WTC11 (cell line): ENCODE measurements at regions not wholly inside any gene's neighbourhood (a gene's known extent, or its start where the extent isn't known, plus 50 kb on each side); places are given as distances from the start of the nearest gene placed in this dataset.

Experiments
- ATAC-seq: fragments of 200-7000 bp; cut with Tn5 transposase; 2 replicates; pipeline ENCODE4 v1.10.0; 2021; ENCODE audit warnings: mild to moderate bottlenecking, moderate library complexity
- CTCF ChIA-PET: fragments of 300-600 bp; sonication (Branson Sonifier 250); formaldehyde crosslinking; loops from one replicate; lab custom pipeline; 2021; ENCODE audit warnings: antibody characterized with exemption; lab: Charles Lee
- POLR2A ChIA-PET: fragments of 350-600 bp; sonication (Branson Sonifier 250); formaldehyde crosslinking; loops from one replicate; lab custom pipeline; 2021; ENCODE audit warnings: antibody characterized with exemption; lab: Charles Lee
- DNase-seq: peaks from one replicate; pipeline ENCODE4 v3.0.0; 2021; ENCODE audit warnings: low spot score
- H3K27ac Mint-ChIP-seq: 2 replicates; pipeline ENCODE4 v1.8.0; 2021; ENCODE audit warnings: mixed read lengths
- H3K27me3 Mint-ChIP-seq: 2 replicates; pipeline ENCODE4 v1.8.0; 2021; ENCODE audit warnings: low read depth, mild to moderate bottlenecking, moderate library complexity, mixed read lengths
- H3K36me3 Mint-ChIP-seq: 2 replicates; pipeline ENCODE4 v1.8.0; 2021; ENCODE audit warnings: mixed read lengths
- H3K4me1 Mint-ChIP-seq: 2 replicates; pipeline ENCODE4 v1.8.0; 2022; ENCODE audit warnings: mixed read lengths
- H3K4me3 Mint-ChIP-seq: 2 replicates; pipeline ENCODE4 v1.8.0; 2021; ENCODE audit warnings: mild to moderate bottlenecking, moderate library complexity, mixed read lengths
- H3K9me3 Mint-ChIP-seq: 2 replicates; pipeline ENCODE4 v1.8.0; 2021; ENCODE audit warnings: mixed read lengths
- ATF1 ChIP-seq: sonication (generic); formaldehyde crosslinking; IDR thresholded peaks from 2 replicates; pipeline ENCODE4 v1.8.1; 2023; ENCODE audit warnings: mild to moderate bottlenecking, moderate library complexity, missing genetic modification reagents
- FOXJ3 ChIP-seq: sonication (generic); formaldehyde crosslinking; IDR thresholded peaks from 2 replicates; pipeline ENCODE4 v1.9.0; 2021; ENCODE audit warnings: missing genetic modification reagents, mild to moderate bottlenecking, borderline replicate concordance
- GRHL2 ChIP-seq: fragments of 250-450 bp; sonication (Bioruptor Pico); IDR thresholded peaks from 2 replicates; pipeline ENCODE4 v1.8.0; 2022; ENCODE audit warnings: mild to moderate bottlenecking, moderate library complexity; ENCODE audit not compliant: insufficient replicate concordance, severe bottlenecking
- HMGA2 ChIP-seq: fragments of 250-450 bp; sonication (Bioruptor Pico); IDR thresholded peaks from 2 replicates; pipeline ENCODE4 v1.4.0; 2021; ENCODE audit warnings: mild to moderate bottlenecking, moderate library complexity
- KAT7 ChIP-seq: sonication (generic); formaldehyde crosslinking; IDR thresholded peaks from 2 replicates; pipeline ENCODE4 v1.8.1; 2023; ENCODE audit warnings: missing genetic modification reagents, mild to moderate bottlenecking, borderline replicate concordance
- NFATC4 ChIP-seq: fragments of 250-450 bp; sonication (Bioruptor Pico); IDR thresholded peaks from 2 replicates; pipeline ENCODE4 v1.9.0; 2021; ENCODE audit warnings: mild to moderate bottlenecking
- NFYB ChIP-seq: sonication (generic); formaldehyde crosslinking; conservative IDR thresholded peaks from 2 replicates; pipeline ENCODE4 v1.8.0; 2022; ENCODE audit warnings: low read depth, missing genetic modification reagents
- OVOL2 ChIP-seq: fragments of 250-450 bp; sonication (Bioruptor Pico); IDR thresholded peaks from 2 replicates; pipeline ENCODE4 v1.9.0; 2021; ENCODE audit warnings: mild to moderate bottlenecking, borderline replicate concordance
- RELA ChIP-seq: sonication (generic); formaldehyde crosslinking; IDR thresholded peaks from 2 replicates; pipeline ENCODE4 v1.8.1; 2022; ENCODE audit warnings: missing genetic modification reagents, mild to moderate bottlenecking, borderline replicate concordance
- SMAD3 ChIP-seq: sonication (generic); formaldehyde crosslinking; IDR thresholded peaks from 2 replicates; pipeline ENCODE4 v1.8.0; 2022; ENCODE audit warnings: missing genetic modification reagents, mild to moderate bottlenecking, borderline replicate concordance
- SOX15 ChIP-seq: fragments of 250-450 bp; sonication (Bioruptor Pico); IDR thresholded peaks from 2 replicates; pipeline ENCODE4 v1.9.0; 2021; ENCODE audit warnings: mild to moderate bottlenecking
- TCF7 ChIP-seq: sonication (generic); formaldehyde crosslinking; IDR thresholded peaks from 2 replicates; pipeline ENCODE4 v1.8.0; 2022; ENCODE audit warnings: mild to moderate bottlenecking, low read depth, missing genetic modification reagents, moderate library complexity
- TEAD1 ChIP-seq: sonication (generic); formaldehyde crosslinking; IDR thresholded peaks from 2 replicates; pipeline ENCODE4 v1.8.0; 2022; ENCODE audit warnings: mild to moderate bottlenecking, missing genetic modification reagents
- TEAD4 ChIP-seq: sonication (generic); formaldehyde crosslinking; IDR thresholded peaks from 2 replicates; pipeline ENCODE4 v1.8.0; 2022; ENCODE audit warnings: mild to moderate bottlenecking, missing genetic modification reagents
- TP53 ChIP-seq: sonication (generic); formaldehyde crosslinking; IDR thresholded peaks from 2 replicates; pipeline ENCODE4 v1.8.1; 2023; ENCODE audit warnings: mild to moderate bottlenecking, missing genetic modification reagents
- ZNF219 ChIP-seq: sonication (generic); formaldehyde crosslinking; IDR thresholded peaks from 2 replicates; pipeline ENCODE4 v1.8.0; 2023; ENCODE audit warnings: missing genetic modification reagents, mild to moderate bottlenecking, borderline replicate concordance
- ZNF317 ChIP-seq: sonication (generic); formaldehyde crosslinking; IDR thresholded peaks from 2 replicates; pipeline ENCODE4 v1.8.1; 2023; ENCODE audit warnings: low read depth, mild to moderate bottlenecking, moderate library complexity, missing genetic modification reagents, borderline replicate concordance
- ZNF396 ChIP-seq: fragments of 250-450 bp; sonication (Bioruptor Pico); IDR thresholded peaks from 2 replicates; pipeline ENCODE4 v1.8.0; 2021; ENCODE audit warnings: mild to moderate bottlenecking, moderate library complexity, borderline replicate concordance
- TF ChIP-seq, protein P1 (sequence below): sonication (generic); formaldehyde crosslinking; IDR thresholded peaks from 2 replicates; pipeline ENCODE4 v1.8.1; 2023; ENCODE audit warnings: mild to moderate bottlenecking, missing genetic modification reagents
- TF ChIP-seq, protein P2 (sequence below): sonication (generic); formaldehyde crosslinking; IDR thresholded peaks from 2 replicates; pipeline ENCODE4 v1.8.1; 2022; ENCODE audit warnings: mild to moderate bottlenecking, missing genetic modification reagents, moderate library complexity, borderline replicate concordance
- TF ChIP-seq, protein P3 (sequence below): sonication (generic); formaldehyde crosslinking; IDR thresholded peaks from 2 replicates; pipeline ENCODE4 v1.8.0; 2022; ENCODE audit warnings: mild to moderate bottlenecking, missing genetic modification reagents
- TF ChIP-seq, protein P4 (sequence below): fragments of 250-450 bp; sonication (Bioruptor Pico); IDR thresholded peaks from 2 replicates; pipeline ENCODE4 v1.9.0; 2021; ENCODE audit warnings: mild to moderate bottlenecking, borderline replicate concordance

DNA sequence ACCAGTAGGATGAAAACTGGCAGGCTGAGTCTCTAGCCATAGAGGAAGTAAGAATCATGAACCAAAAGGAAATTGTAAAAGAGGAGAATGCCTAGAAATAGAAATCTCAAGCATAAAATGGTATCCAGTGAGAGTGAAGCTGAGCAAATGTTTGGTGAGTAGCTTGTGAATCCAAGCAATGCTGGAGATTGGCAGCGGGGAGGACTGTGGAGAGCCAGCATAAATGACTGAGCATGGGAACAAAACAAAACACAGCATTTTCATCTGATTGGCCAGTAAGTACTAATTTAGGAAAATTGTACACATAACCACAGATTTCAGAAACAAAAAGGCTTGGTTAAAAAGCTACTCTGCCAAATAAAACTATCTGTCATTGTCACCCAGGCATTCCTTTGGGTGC, 390.0 kb downstream of the STK39 start:
- DNase-seq, result no peak
- ChIA-PET POLR2A (no interaction called here), CTCF (interaction anchor here (1.2 kb wide), 1 partner anchor 12 kb away, joined by 3 read pairs; no protein-coding TSS in a partner anchor)
- TF ChIP-seq FOXJ3 (CRISPR knock-in tag) (no peak), TCF7 (CRISPR knock-in tag) (no peak)
- TF ChIP-seq, protein P1, sequence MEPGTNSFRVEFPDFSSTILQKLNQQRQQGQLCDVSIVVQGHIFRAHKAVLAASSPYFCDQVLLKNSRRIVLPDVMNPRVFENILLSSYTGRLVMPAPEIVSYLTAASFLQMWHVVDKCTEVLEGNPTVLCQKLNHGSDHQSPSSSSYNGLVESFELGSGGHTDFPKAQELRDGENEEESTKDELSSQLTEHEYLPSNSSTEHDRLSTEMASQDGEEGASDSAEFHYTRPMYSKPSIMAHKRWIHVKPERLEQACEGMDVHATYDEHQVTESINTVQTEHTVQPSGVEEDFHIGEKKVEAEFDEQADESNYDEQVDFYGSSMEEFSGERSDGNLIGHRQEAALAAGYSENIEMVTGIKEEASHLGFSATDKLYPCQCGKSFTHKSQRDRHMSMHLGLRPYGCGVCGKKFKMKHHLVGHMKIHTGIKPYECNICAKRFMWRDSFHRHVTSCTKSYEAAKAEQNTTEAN (CRISPR knock-in tag), result no peak
- TF ChIP-seq, protein P2, sequence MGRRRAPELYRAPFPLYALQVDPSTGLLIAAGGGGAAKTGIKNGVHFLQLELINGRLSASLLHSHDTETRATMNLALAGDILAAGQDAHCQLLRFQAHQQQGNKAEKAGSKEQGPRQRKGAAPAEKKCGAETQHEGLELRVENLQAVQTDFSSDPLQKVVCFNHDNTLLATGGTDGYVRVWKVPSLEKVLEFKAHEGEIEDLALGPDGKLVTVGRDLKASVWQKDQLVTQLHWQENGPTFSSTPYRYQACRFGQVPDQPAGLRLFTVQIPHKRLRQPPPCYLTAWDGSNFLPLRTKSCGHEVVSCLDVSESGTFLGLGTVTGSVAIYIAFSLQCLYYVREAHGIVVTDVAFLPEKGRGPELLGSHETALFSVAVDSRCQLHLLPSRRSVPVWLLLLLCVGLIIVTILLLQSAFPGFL (CRISPR knock-in tag), result no peak
- H3K4me3 Mint-ChIP-seq, result no peak overlapping the region
- ATAC-seq, result no peak
- 0 out of 2 replicates have a peak overlapping the region, but pooled peaks have one; percentile 14 for H3K27ac Mint-ChIP-seq
- H3K9me3 Mint-ChIP-seq, result peaks cover 8% of the 10 kb centered on the region
- H3K36me3 Mint-ChIP-seq, result peaks cover 7% of the 10 kb centered on the region
- no peaks in the 10 kb centered on the region for H3K27me3 Mint-ChIP-seq
- peaks cover 45% of the 10 kb centered on the region for H3K4me1 Mint-ChIP-seq

DNA sequence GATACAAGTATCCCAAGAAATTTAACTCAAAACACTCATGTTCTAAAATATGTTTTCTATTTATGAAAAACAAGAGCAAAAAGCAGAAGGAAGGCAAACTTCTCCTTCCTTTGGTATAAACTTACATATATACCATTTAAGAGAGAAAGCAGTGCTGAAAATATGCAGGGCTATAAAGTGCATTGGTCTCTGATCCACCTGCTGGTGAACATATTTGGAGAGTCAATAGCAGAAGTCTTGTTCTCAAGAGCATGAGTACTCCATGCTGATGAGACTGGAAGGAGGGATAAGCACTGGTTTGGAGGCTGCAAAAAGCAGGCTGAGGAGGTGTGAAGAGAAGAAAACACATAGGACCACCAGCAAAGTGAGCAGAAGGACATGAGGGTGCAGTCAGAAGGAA, 391.2 kb downstream of the STK39 start:
- no peak for ATAC-seq

DNA sequence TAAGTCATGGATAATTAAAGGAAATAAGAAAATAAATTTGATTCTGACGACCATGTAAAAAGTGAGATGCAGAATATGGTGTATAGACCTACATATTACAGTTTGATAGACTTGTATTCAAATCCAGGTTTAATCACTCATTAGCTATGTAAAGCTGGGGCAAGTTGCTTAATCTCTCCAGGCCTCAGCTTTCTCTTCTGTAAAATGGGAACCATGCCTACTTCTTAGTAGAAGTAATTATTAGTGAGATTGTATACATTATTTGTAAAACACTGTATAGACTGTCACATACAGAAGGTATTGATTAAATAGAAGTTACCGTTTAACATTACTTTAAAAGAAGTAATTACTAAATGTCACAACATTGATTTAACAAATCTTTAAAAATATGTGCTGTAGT, 392.2 kb downstream of the STK39 start:
- H3K27ac Mint-ChIP-seq, result no peak overlapping the region
- peaks cover 23% of the 10 kb centered on the region for H3K4me1 Mint-ChIP-seq
- TF ChIP-seq ATF1 (CRISPR knock-in tag) (no peak), ZNF317 (CRISPR knock-in tag) (no peak), ZNF219 (CRISPR knock-in tag) (no peak), TP53 (CRISPR knock-in tag) (no peak), TEAD1 (CRISPR knock-in tag) (no peak), HMGA2 (CRISPR knock-in tag) (no peak), NFATC4 (CRISPR knock-in tag) (no peak), TEAD4 (no peak), KAT7 (no peak), RELA (CRISPR knock-in tag) (no peak), SMAD3 (CRISPR knock-in tag) (no peak)
- TF ChIP-seq, protein P3, sequence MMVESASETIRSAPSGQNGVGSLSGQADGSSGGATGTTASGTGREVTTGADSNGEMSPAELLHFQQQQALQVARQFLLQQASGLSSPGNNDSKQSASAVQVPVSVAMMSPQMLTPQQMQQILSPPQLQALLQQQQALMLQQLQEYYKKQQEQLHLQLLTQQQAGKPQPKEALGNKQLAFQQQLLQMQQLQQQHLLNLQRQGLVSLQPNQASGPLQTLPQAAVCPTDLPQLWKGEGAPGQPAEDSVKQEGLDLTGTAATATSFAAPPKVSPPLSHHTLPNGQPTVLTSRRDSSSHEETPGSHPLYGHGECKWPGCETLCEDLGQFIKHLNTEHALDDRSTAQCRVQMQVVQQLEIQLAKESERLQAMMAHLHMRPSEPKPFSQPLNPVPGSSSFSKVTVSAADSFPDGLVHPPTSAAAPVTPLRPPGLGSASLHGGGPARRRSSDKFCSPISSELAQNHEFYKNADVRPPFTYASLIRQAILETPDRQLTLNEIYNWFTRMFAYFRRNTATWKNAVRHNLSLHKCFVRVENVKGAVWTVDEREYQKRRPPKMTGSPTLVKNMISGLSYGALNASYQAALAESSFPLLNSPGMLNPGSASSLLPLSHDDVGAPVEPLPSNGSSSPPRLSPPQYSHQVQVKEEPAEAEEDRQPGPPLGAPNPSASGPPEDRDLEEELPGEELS (CRISPR knock-in tag), result no peak
- TF ChIP-seq, protein P4, sequence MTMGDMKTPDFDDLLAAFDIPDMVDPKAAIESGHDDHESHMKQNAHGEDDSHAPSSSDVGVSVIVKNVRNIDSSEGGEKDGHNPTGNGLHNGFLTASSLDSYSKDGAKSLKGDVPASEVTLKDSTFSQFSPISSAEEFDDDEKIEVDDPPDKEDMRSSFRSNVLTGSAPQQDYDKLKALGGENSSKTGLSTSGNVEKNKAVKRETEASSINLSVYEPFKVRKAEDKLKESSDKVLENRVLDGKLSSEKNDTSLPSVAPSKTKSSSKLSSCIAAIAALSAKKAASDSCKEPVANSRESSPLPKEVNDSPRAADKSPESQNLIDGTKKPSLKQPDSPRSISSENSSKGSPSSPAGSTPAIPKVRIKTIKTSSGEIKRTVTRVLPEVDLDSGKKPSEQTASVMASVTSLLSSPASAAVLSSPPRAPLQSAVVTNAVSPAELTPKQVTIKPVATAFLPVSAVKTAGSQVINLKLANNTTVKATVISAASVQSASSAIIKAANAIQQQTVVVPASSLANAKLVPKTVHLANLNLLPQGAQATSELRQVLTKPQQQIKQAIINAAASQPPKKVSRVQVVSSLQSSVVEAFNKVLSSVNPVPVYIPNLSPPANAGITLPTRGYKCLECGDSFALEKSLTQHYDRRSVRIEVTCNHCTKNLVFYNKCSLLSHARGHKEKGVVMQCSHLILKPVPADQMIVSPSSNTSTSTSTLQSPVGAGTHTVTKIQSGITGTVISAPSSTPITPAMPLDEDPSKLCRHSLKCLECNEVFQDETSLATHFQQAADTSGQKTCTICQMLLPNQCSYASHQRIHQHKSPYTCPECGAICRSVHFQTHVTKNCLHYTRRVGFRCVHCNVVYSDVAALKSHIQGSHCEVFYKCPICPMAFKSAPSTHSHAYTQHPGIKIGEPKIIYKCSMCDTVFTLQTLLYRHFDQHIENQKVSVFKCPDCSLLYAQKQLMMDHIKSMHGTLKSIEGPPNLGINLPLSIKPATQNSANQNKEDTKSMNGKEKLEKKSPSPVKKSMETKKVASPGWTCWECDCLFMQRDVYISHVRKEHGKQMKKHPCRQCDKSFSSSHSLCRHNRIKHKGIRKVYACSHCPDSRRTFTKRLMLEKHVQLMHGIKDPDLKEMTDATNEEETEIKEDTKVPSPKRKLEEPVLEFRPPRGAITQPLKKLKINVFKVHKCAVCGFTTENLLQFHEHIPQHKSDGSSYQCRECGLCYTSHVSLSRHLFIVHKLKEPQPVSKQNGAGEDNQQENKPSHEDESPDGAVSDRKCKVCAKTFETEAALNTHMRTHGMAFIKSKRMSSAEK, result no peak
- no peak for ATAC-seq
- H3K4me3 Mint-ChIP-seq, result no peak overlapping the region
- DNase-seq, result no peak
- ChIA-PET POLR2A (no interaction called here), CTCF (interaction anchor here (1.0 to 1.4 kb wide), 2 partner anchors 10 to 264 kb away, joined by 3 to 6 read pairs; no protein-coding TSS in a partner anchor)
- no peaks in the 10 kb centered on the region for H3K27me3 Mint-ChIP-seq
- H3K36me3 Mint-ChIP-seq, result peaks cover 1% of the 10 kb centered on the region; the same call in 1 of the 2 replicates
- peaks cover 3% of the 10 kb centered on the region for H3K9me3 Mint-ChIP-seq

More for the DNA sequence above, 391.2 kb downstream of the STK39 start:
- H3K27ac Mint-ChIP-seq, result peak overlapping the region; percentile 32; the same call in 1 of the 2 replicates
- no peaks in the 10 kb centered on the region for H3K9me3 Mint-ChIP-seq
- ChIA-PET CTCF (interaction anchor here (1.2 kb wide), 1 partner anchor 11 kb away, joined by 3 read pairs; no protein-coding TSS in a partner anchor), POLR2A (no interaction called here)
- no peak overlapping the region for H3K4me3 Mint-ChIP-seq
- H3K36me3 Mint-ChIP-seq, result no peaks in the 10 kb centered on the region
- H3K4me1 Mint-ChIP-seq, result peaks cover 33% of the 10 kb centered on the region
- TF ChIP-seq NFYB (CRISPR knock-in tag) (no peak), ZNF396 (CRISPR knock-in tag) (no peak), OVOL2 (CRISPR knock-in tag) (no peak), GRHL2 (CRISPR knock-in tag) (no peak), SOX15 (CRISPR knock-in tag) (no peak)
- no peaks in the 10 kb centered on the region for H3K27me3 Mint-ChIP-seq
- no peak for DNase-seq
